Endothelial cell of umbilical vein (primary cell): ENCODE measurements at regions not wholly inside any gene's neighbourhood (a gene's known extent, or its start where the extent isn't known, plus 50 kb on each side); places are given as distances from the start of the nearest gene placed in this dataset.

Experiments used
- BruUV-seq: library from RNA; stranded (reverse); fragments of 400-500 nt; replicated peaks from 2 replicates; lab custom pipeline; 2021; lab: Mats Ljungman, UMichigan
- CTCF ChIA-PET: fragments of 300-600, 350-600 bp; sonication (Branson Sonifier 250); formaldehyde crosslinking; loops from one replicate; lab custom pipeline; 2021; ENCODE audit warnings: antibody characterized with exemption, inconsistent platforms; lab: Charles Lee
- POLR2A ChIA-PET: fragments of 300-600, 350-600 bp; sonication (Branson Sonifier 250); formaldehyde crosslinking; loops from one replicate; lab custom pipeline; 2021; ENCODE audit warnings: antibody characterized with exemption, inconsistent platforms; lab: Charles Lee
- DNase-seq: peaks from one replicate; pipeline ENCODE4 v3.0.0-alpha.2; 2011; ENCODE audit warnings: low read depth, low spot score
- FAIRE-seq: peaks from 2 replicates; lab custom pipeline; 2011; peaks lifted over from hg19 to GRCh38; lab: Jason Lieb, UNC
- H2AFZ ChIP-seq: 2 replicates; pipeline ENCODE4 v1.6.0; 2012; ENCODE audit warnings: low read depth, low read length, control low read depth, inconsistent platforms
- H3K27ac ChIP-seq: 2 replicates; pipeline ENCODE4 v1.5.1; 2011; ENCODE audit warnings: low read depth, mild to moderate bottlenecking, control low read depth, low read length, moderate library complexity; ENCODE audit not compliant: insufficient read depth
- H3K27me3 ChIP-seq, 2 experiments: 2 replicates each; pipeline versions ENCODE4 v1.6.0 to v1.6.1; 2011; ENCODE audit warnings: low read length in 2 of 2, mixed read lengths in 1 of 2; ENCODE audit not compliant: control insufficient read depth in 2 of 2, insufficient read depth in 2 of 2
- H3K36me3 ChIP-seq, 2 experiments: 2 replicates in 1 of 2; 3 replicates in 1 of 2; pipeline ENCODE4 v1.5.1; 2011; ENCODE audit warnings: low read length in 2 of 2, mild to moderate bottlenecking in 1 of 2, moderate library complexity in 1 of 2; ENCODE audit not compliant: control insufficient read depth in 2 of 2, insufficient read depth in 2 of 2; ENCODE audit errors: extremely low read depth in 1 of 2
- H3K4me1 ChIP-seq: 3 replicates; pipeline ENCODE4 v1.5.1; 2011; ENCODE audit warnings: mild to moderate bottlenecking, low read length; ENCODE audit not compliant: control insufficient read depth, insufficient read depth; ENCODE audit errors: extremely low read depth
- H3K4me2 ChIP-seq: 2 replicates; pipeline ENCODE4 v1.6.1; 2011; ENCODE audit warnings: low read length, control low read depth, mixed read lengths; ENCODE audit not compliant: insufficient read depth
- H3K4me3 ChIP-seq, 3 experiments: fragments of 200-600 bp in 1 of 3; sonication (generic), shearing (Covaris generic) in 1 of 3; replicated peaks in 1 of 3; 2 replicates each; pipeline ENCODE4 v1.5.1; 2011 to 2016; ENCODE audit warnings: control low read depth in 3 of 3, low read length in 3 of 3, mild to moderate bottlenecking in 2 of 3, inconsistent platforms in 1 of 3, low read depth in 1 of 3, moderate library complexity in 1 of 3; ENCODE audit not compliant: insufficient read depth in 1 of 3
- H3K79me2 ChIP-seq: 2 replicates; pipeline ENCODE4 v1.6.0; 2012; ENCODE audit warnings: low read length, inconsistent platforms; ENCODE audit not compliant: control insufficient read depth, insufficient read depth
- H3K9ac ChIP-seq: replicated peaks from 2 replicates; pipeline ENCODE3; 2011; ENCODE audit warnings: low read length, control low read depth; ENCODE audit not compliant: insufficient read depth; ENCODE audit errors: extremely low read depth
- H3K9me1 ChIP-seq: replicated peaks from 3 replicates; pipeline ENCODE4 v1.6.0; 2011; ENCODE audit warnings: mild to moderate bottlenecking, low read length; ENCODE audit not compliant: control insufficient read depth, insufficient read depth; ENCODE audit errors: extremely low read depth
- H3K9me3 ChIP-seq: replicated peaks from 2 replicates; pipeline ENCODE4 v1.5.1; 2012; ENCODE audit warnings: low read length, inconsistent platforms; ENCODE audit not compliant: control insufficient read depth, insufficient read depth
- H4K20me1 ChIP-seq: replicated peaks from 2 replicates; pipeline ENCODE3; 2011; ENCODE audit warnings: mild to moderate bottlenecking, low read length; ENCODE audit not compliant: control insufficient read depth, insufficient read depth; ENCODE audit errors: extremely low read depth
- EZH2 ChIP-seq: IDR thresholded peaks from 2 replicates; pipeline ENCODE4 v1.6.1; 2012; ENCODE audit warnings: borderline replicate concordance, low read depth, mild to moderate bottlenecking, moderate library complexity, low read length, inconsistent platforms; ENCODE audit not compliant: severe bottlenecking
- FOS ChIP-seq: IDR thresholded peaks from 2 replicates; pipeline ENCODE4 v1.6.1; 2011; ENCODE audit warnings: mild to moderate bottlenecking, low read length, moderate library complexity, borderline replicate concordance; ENCODE audit not compliant: insufficient read depth
- GATA2 ChIP-seq: IDR thresholded peaks from 2 replicates; pipeline ENCODE4 v1.7.0; 2011; ENCODE audit warnings: low read depth, mild to moderate bottlenecking, moderate library complexity, mixed read lengths, low read length; ENCODE audit not compliant: insufficient read length, insufficient read depth
- JUN ChIP-seq: IDR thresholded peaks from 2 replicates; pipeline ENCODE4 v1.6.1; 2011; ENCODE audit warnings: borderline replicate concordance, low read depth; ENCODE audit not compliant: insufficient read length, insufficient read depth
- MAX ChIP-seq: IDR thresholded peaks from 2 replicates; pipeline ENCODE4 v1.6.1; 2011; ENCODE audit not compliant: insufficient read depth, insufficient read length
- MYC ChIP-seq: IDR thresholded peaks from one replicate; pipeline ENCODE4 v1.6.1; 2011; ENCODE audit warnings: mild to moderate bottlenecking, low read depth, low read length
- POLR2A ChIP-seq: IDR thresholded peaks from 2 replicates; pipeline ENCODE4 v1.6.1; 2012; ENCODE audit warnings: low read depth, mild to moderate bottlenecking, control low read depth, low read length
- POLR2AphosphoS5 ChIP-seq: IDR thresholded peaks from 2 replicates; pipeline ENCODE4 v1.6.1; 2012; ENCODE audit warnings: low read depth, mild to moderate bottlenecking, control low read depth, low read length, moderate library complexity; ENCODE audit not compliant: insufficient read depth
- dilution Hi-C: fragments of 300-500 bp; cut with MboI; formaldehyde crosslinking; loops from one replicate; pipeline ENCODE4 v1.15.0; 2019; ENCODE audit warnings: low sequenced_read_pairs; ENCODE audit not compliant: extremely low pct_ligation_motif_present
- intact Hi-C: fragments of 100-400 bp; cut with micrococcal nuclease; formaldehyde crosslinking; loops from one replicate; pipeline ENCODE4 v1.10.0; 2022
- TF ChIP-seq, protein P1 (sequence below), 2 donors: IDR thresholded peaks; 1 replicate in 1 of 2; 2 replicates in 1 of 2; pipeline ENCODE4 v1.5.1; 2011; ENCODE audit warnings: low read length in 2 of 2, mild to moderate bottlenecking in 2 of 2, moderate library complexity in 2 of 2, control low read depth in 1 of 2, inconsistent platforms in 1 of 2, low read depth in 1 of 2; ENCODE audit not compliant: insufficient read depth in 1 of 2; ENCODE audit errors: extremely low read depth in 1 of 2

GRCh38 chr21:32214654-32215305 lies 64.1 kb downstream of the MIS18A start:
- intact Hi-C loops = no loop called here
- no peaks in the 10 kb centered on the region for H3K4me1 ChIP-seq
- ChIA-PET CTCF (no interaction called here), POLR2A (no interaction called here)
- H4K20me1 ChIP-seq = no peaks in the 10 kb centered on the region
- no peaks in the 10 kb centered on the region for H3K9me1 ChIP-seq
- H3K27ac ChIP-seq = no peak overlapping the region
- no peak overlapping the region for H3K9ac ChIP-seq
- no peaks in the 10 kb centered on the region for H3K79me2 ChIP-seq
- BruUV-seq = no TSS peak
- H3K27me3 ChIP-seq = peaks cover 3 to 6% of the 10 kb centered on the region in 2 experiments
- DNase-seq (no peak), FAIRE-seq (no peak)
- dilution Hi-C loops = no loop called here
- H3K9me3 ChIP-seq = no peaks in the 10 kb centered on the region
- no peak overlapping the region for H3K4me3 ChIP-seq
- H3K4me2 ChIP-seq = no peak overlapping the region
- H2AFZ ChIP-seq = no peak overlapping the region
- no peaks in the 10 kb centered on the region for H3K36me3 ChIP-seq
- TF ChIP-seq FOS = no peak
- TF ChIP-seq POLR2A = no peak
- no peak for TF ChIP-seq MYC
- no peak for TF ChIP-seq MAX
- TF ChIP-seq JUN = no peak
- no peak for TF ChIP-seq GATA2
- TF ChIP-seq, protein P1, sequence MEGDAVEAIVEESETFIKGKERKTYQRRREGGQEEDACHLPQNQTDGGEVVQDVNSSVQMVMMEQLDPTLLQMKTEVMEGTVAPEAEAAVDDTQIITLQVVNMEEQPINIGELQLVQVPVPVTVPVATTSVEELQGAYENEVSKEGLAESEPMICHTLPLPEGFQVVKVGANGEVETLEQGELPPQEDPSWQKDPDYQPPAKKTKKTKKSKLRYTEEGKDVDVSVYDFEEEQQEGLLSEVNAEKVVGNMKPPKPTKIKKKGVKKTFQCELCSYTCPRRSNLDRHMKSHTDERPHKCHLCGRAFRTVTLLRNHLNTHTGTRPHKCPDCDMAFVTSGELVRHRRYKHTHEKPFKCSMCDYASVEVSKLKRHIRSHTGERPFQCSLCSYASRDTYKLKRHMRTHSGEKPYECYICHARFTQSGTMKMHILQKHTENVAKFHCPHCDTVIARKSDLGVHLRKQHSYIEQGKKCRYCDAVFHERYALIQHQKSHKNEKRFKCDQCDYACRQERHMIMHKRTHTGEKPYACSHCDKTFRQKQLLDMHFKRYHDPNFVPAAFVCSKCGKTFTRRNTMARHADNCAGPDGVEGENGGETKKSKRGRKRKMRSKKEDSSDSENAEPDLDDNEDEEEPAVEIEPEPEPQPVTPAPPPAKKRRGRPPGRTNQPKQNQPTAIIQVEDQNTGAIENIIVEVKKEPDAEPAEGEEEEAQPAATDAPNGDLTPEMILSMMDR (IDR thresholded peaks at IDR 0.05; ENCODE audit: extremely low read depth in 1 of 2, insufficient read depth in 1 of 2, low read depth in 1 of 2, low read length in 2 of 2) = no peak
- TF ChIP-seq EZH2 = no peak
- TF ChIP-seq POLR2AphosphoS5 = no peak
